CD8-positive, alpha-beta memory T cell (primary cell): ENCODE measurements at regions not wholly inside any gene's neighbourhood (a gene's known extent, or its start where the extent isn't known, plus 50 kb on each side); places are given as distances from the start of the nearest gene placed in this dataset.

Source experiments
- CTCF ChIA-PET: fragments of 350-600 bp; sonication (Branson Sonifier 250); formaldehyde crosslinking; loops from one replicate; lab custom pipeline; 2021; ENCODE audit warnings: antibody characterized with exemption; lab: Charles Lee
- POLR2A ChIA-PET: fragments of 350-600 bp; sonication (Branson Sonifier 250); formaldehyde crosslinking; loops from one replicate; lab custom pipeline; 2021; ENCODE audit warnings: antibody characterized with exemption; lab: Charles Lee
- DNase-seq, 5 donors: peaks; one replicate each; pipeline versions ENCODE4 v3.0.0 to v3.0.0-alpha.2; 2020 to 2022; ENCODE audit warnings: mixed read lengths in 1 of 5
- H3K27ac ChIP-seq: one replicate; pipeline ENCODE4 v1.7.0; 2013; ENCODE audit warnings: low read depth, mild to moderate bottlenecking, low read length, moderate library complexity
- H3K27me3 ChIP-seq: 2 replicates; pipeline ENCODE4 v1.7.0; 2013; ENCODE audit warnings: low read length, mild to moderate bottlenecking; ENCODE audit not compliant: insufficient read depth, poor library complexity, severe bottlenecking
- H3K36me3 ChIP-seq: 2 replicates; pipeline ENCODE4 v1.7.0; 2013; ENCODE audit warnings: mild to moderate bottlenecking, low read length, moderate library complexity; ENCODE audit not compliant: insufficient read depth
- H3K4me1 ChIP-seq: 2 replicates; pipeline ENCODE4 v1.7.0; 2013; ENCODE audit warnings: mild to moderate bottlenecking, low read length, moderate library complexity; ENCODE audit not compliant: insufficient read depth
- H3K4me3 ChIP-seq: 2 replicates; pipeline ENCODE4 v1.7.0; 2013; ENCODE audit warnings: mild to moderate bottlenecking, low read length
- H3K9me3 ChIP-seq: 2 replicates; pipeline ENCODE4 v1.7.0; 2013; ENCODE audit warnings: mild to moderate bottlenecking, low read length
- H3K27ac Mint-ChIP-seq, 8 donors: one replicate each; pipeline ENCODE4 v1.8.0; 2020 to 2021; ENCODE audit warnings: mixed read lengths in 8 of 8, mild to moderate bottlenecking in 6 of 8, inconsistent platforms in 3 of 8, moderate library complexity in 3 of 8
- H3K27me3 Mint-ChIP-seq, 2 donors: one replicate each; pipeline ENCODE4 v1.8.0; 2020 to 2021; ENCODE audit warnings: mixed read lengths in 2 of 2, mild to moderate bottlenecking in 1 of 2, moderate library complexity in 1 of 2
- H3K36me3 Mint-ChIP-seq, 3 donors: one replicate each; pipeline ENCODE4 v1.8.0; 2020 to 2021; ENCODE audit warnings: mixed read lengths in 3 of 3, inconsistent platforms in 1 of 3, mild to moderate bottlenecking in 1 of 3
- H3K4me1 Mint-ChIP-seq, 3 donors: one replicate each; pipeline ENCODE4 v1.8.0; 2020 to 2021; ENCODE audit warnings: mixed read lengths in 3 of 3, inconsistent platforms in 1 of 3, mild to moderate bottlenecking in 1 of 3
- H3K4me3 Mint-ChIP-seq, 7 donors: one replicate each; pipeline ENCODE4 v1.8.0; 2020 to 2021; ENCODE audit warnings: mixed read lengths in 7 of 7, mild to moderate bottlenecking in 6 of 7, moderate library complexity in 4 of 7, inconsistent platforms in 2 of 7
- H3K9me3 Mint-ChIP-seq, 5 donors: one replicate each; pipeline ENCODE4 v1.8.0; 2020 to 2022; ENCODE audit warnings: mixed read lengths in 5 of 5, mild to moderate bottlenecking in 3 of 5, moderate library complexity in 2 of 5, inconsistent platforms in 1 of 5

DNA sequence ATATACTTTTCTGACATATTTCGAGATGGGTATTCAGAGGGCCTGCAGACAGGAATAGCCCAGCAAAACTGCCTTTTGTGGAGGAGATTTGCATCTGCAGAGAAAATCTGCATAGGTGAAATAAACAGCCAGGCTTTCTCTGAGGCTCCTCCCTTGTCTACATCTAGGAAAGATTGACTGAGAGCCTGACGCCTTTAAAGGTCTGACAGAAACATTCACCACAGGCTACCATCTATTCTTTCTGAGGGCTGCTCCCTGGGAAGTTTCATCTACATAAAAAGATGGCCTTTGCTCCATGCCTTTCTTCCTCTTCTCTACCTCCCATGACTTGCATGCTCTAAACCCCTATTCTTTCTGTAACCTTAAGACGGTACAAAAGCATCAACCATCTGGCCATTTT is 55.0 kb upstream of the AP1S2 start:
- DNase-seq = no peak
- peaks cover 6 to 11% of the 10 kb centered on the region in 2 donors for H3K27me3 Mint-ChIP-seq
- H3K36me3 Mint-ChIP-seq = peaks cover 0 to 3% (median 0%) of the 10 kb centered on the region in 3 donors
- ChIA-PET CTCF (no interaction called here), POLR2A (no interaction called here)
- Histone ChIP-seq H3K9me3 (no peaks in the 10 kb centered on the region), H3K36me3 (no peaks in the 10 kb centered on the region), H3K27me3 (no peaks in the 10 kb centered on the region), H3K27ac (no peak overlapping the region), H3K4me3 (no peak overlapping the region), H3K4me1 (no peaks in the 10 kb centered on the region)
- H3K9me3 Mint-ChIP-seq = no peaks in the 10 kb centered on the region
- no peak overlapping the region for H3K27ac Mint-ChIP-seq
- no peaks in the 10 kb centered on the region for H3K4me1 Mint-ChIP-seq
- no peak overlapping the region for H3K4me3 Mint-ChIP-seq

- H3K4me3 Mint-ChIP-seq = no peak overlapping the region
- H3K9me3 Mint-ChIP-seq = no peaks in the 10 kb centered on the region
- H3K36me3 Mint-ChIP-seq = no peaks in the 10 kb centered on the region
- ChIA-PET POLR2A (no interaction called here), CTCF (no interaction called here)
- H3K4me3 ChIP-seq = no peak overlapping the region
- H3K27ac Mint-ChIP-seq = peak overlapping the region in 1 of 8 donors; percentile 47
- H3K4me1 ChIP-seq = no peaks in the 10 kb centered on the region
- peaks cover 0 to 6% of the 10 kb centered on the region in 2 donors for H3K27me3 Mint-ChIP-seq
- DNase-seq = no peak
- H3K4me1 Mint-ChIP-seq = no peaks in the 10 kb centered on the region
- H3K36me3 ChIP-seq = no peaks in the 10 kb centered on the region
- H3K9me3 ChIP-seq = no peaks in the 10 kb centered on the region
- H3K27me3 ChIP-seq = no peaks in the 10 kb centered on the region
- no peak overlapping the region for H3K27ac ChIP-seq
These were observed 54.1 kb upstream of the AP1S2 start for GRCh38 chrX:15908603-15909290.

GRCh38 chrX:15906041-15906943 is 51.7 kb upstream of the AP1S2 start:
- Mint-ChIP-seq H3K4me1 (no peaks in the 10 kb centered on the region), H3K27ac (no peak overlapping the region), H3K27me3 (peaks cover 5 to 6% of the 10 kb centered on the region in 2 donors), H3K4me3 (no peak overlapping the region), H3K9me3 (peaks cover 0 to 6% (median 6%) of the 10 kb centered on the region in 5 donors), H3K36me3 (peaks cover 0 to 7% (median 2%) of the 10 kb centered on the region in 3 donors)
- no peak overlapping the region for H3K4me3 ChIP-seq
- H3K4me1 ChIP-seq = no peaks in the 10 kb centered on the region
- POLR2A ChIA-PET = no interaction called here
- H3K27ac ChIP-seq = no peak overlapping the region
- H3K27me3 ChIP-seq = no peaks in the 10 kb centered on the region
- no peaks in the 10 kb centered on the region for H3K36me3 ChIP-seq
- H3K9me3 ChIP-seq = no peaks in the 10 kb centered on the region
- CTCF ChIA-PET = no interaction called here
- DNase-seq = no peak
